ENCODE measurements at regions not wholly inside any gene's neighbourhood (a gene's known extent, or its start where the extent isn't known, plus 50 kb on each side); places are given as distances from the start of the nearest gene placed in this dataset.

DNA sequence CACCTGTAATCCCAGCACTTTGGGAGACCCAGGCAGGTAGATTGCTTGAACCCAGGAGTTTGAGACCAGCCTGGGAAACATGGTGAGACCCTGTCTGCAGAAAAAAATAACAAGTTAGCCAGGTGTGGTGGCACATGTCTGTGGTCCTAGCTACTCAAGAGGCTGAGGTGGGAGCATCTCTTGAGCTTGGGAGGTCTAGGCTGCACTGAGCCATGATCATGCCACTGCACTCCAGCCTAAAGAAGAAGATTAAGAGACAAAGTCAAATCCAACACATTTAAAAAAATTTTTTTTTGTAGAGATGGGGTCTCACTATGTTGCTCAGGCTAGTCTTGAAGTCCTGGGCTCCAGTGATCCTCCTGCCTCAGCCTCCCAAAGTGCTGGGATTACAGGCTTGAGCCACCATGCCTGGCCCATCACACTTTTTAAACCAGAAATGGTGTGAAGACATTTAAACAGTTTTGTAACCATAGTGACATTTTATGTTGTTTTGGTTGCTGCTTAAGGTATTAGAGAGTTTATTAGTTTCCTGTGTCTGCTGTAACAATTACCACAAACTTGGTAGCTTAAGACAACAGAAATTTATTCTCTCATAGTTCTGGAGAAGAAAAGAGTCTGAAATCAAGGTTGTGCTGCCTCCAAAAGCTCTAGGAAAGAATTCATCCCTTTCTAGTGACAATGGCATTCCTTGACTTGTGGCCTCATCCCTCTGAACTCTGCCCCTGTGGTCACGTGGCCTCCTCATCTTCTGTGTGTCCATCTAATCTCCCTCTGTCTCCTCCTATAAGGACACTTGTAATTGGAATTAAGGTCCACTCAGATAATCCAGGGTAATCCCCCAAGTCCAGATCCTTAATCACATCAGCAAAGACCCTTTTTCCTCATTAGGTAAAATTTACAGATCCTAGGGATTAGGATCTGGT, 104.6 kb upstream of the TNFAIP3 start:
- Histone ChIP-seq H2BK20ac (ENCODE audit: low read depth, low read length, poor library complexity, severe bottlenecking) (no peak overlapping the region), H2BK15ac (ENCODE audit: low read depth, low read length) (no peak overlapping the region), H4K5ac (ENCODE audit: insufficient read length, low read depth, low read length) (no peak overlapping the region), H2AFZ (ENCODE audit: low read length) (no peak overlapping the region), H4K20me1 (ENCODE audit: control insufficient read depth, insufficient read depth, insufficient read length) (no peaks in the 10 kb centered on the region), H3K18ac (ENCODE audit: insufficient read length, low read depth, low read length) (no peak overlapping the region), H2BK12ac (ENCODE audit: insufficient read length, low read depth, low read length) (no peak overlapping the region), H3T11ph (ENCODE audit: low read length) (no peak overlapping the region), H3K4me2 (ENCODE audit: insufficient read depth, insufficient read length, low read length) (no peak overlapping the region), H3K14ac (ENCODE audit: insufficient read depth, low read length) (no peak overlapping the region), H3K4ac (ENCODE audit: low read depth, low read length) (no peak overlapping the region), H4K91ac (ENCODE audit: insufficient read length, low read depth, low read length) (no peak overlapping the region), H3K4me1 (ENCODE audit: insufficient read depth, low read length) (no peaks in the 10 kb centered on the region), H2BK5ac (ENCODE audit: insufficient read length, low read length) (no peak overlapping the region), H3K23ac (ENCODE audit: insufficient read length, low read depth, low read length) (no peak overlapping the region), H3K27me3 (ENCODE audit: insufficient read depth, low read length) (no peaks in the 10 kb centered on the region), H2AK5ac (ENCODE audit: insufficient read length, low read length) (no peak overlapping the region), H2BK120ac (ENCODE audit: low read depth, low read length, poor library complexity, severe bottlenecking) (no peak overlapping the region), H3K79me1 (ENCODE audit: insufficient read depth, low read depth, low read length, poor library complexity, severe bottlenecking) (no peaks in the 10 kb centered on the region), H3K9me3 (ENCODE audit: control insufficient read depth, low read depth, low read length) (no peaks in the 10 kb centered on the region), H3K79me2 (ENCODE audit: insufficient read depth, low read length) (no peaks in the 10 kb centered on the region), H3K56ac (ENCODE audit: insufficient read length, low read depth, low read length) (no peak overlapping the region), H3K23me2 (ENCODE audit: insufficient read length, low read depth, low read length, poor library complexity, severe bottlenecking) (no peaks in the 10 kb centered on the region), H4K8ac (replicated peaks; ENCODE audit: insufficient read length, low read depth, low read length) (no peak overlapping the region), H3K9ac (ENCODE audit: extremely low read depth, insufficient read length, low read length) (no peak overlapping the region), H3K27ac (ENCODE audit: insufficient read length, low read depth, low read length) (no peak overlapping the region)
- no peaks in the 10 kb centered on the region; a peak in 1 of 7 replicates for H3K36me3 Mint-ChIP-seq (ENCODE audit: insufficient read depth in 1 of 3, low read depth in 3 of 3)
- no peak for DNase-seq
- no peaks in the 10 kb centered on the region for H3K27me3 Mint-ChIP-seq (ENCODE audit: low read depth)
- TF ChIP-seq CTCF (conservative IDR thresholded peaks at IDR 0.05) = no peak
- H3K27ac Mint-ChIP-seq = no peak overlapping the region
- no peak overlapping the region for H3K4me3 Mint-ChIP-seq
- no peaks in the 10 kb centered on the region for H3K9me3 Mint-ChIP-seq
- no peaks in the 10 kb centered on the region for H3K4me1 Mint-ChIP-seq
- no CpG with 5 or more reads among the region's 1 CpG for WGBS (ENCODE audit: extremely low coverage, insufficient read length, low lambda C conversion rate)

Measured in H9 (cell line).